ENCODE measurements at regions not wholly inside any gene's neighbourhood (a gene's known extent, or its start where the extent isn't known, plus 50 kb on each side); places are given as distances from the start of the nearest gene placed in this dataset.

- Mint-ChIP-seq H3K27ac (no peak overlapping the region), H3K27me3 (peaks cover 3% of the 10 kb centered on the region), H3K36me3 (no peaks in the 10 kb centered on the region), H3K9me3 (peaks cover 2% of the 10 kb centered on the region), H3K4me3 (no peak overlapping the region), H3K4me1 (no peaks in the 10 kb centered on the region)
- no peak for DNase-seq
- POLR2A ChIA-PET, result no interaction called here
- ATAC-seq (ENCODE audit: low read depth), result no peak
These were observed 50.3 kb upstream of the CLDN10 start for GRCh38 chr13:95502216-95502615.

All from activated naive CD8-positive, alpha-beta T cell treated with anti-CD3 and anti-CD28 coated beads, Interleukin-2, amount 10 ng/mL, durations not matched to agents 7 days and 5 days (primary cell).